Tibial nerve (tissue), 3 donors: ENCODE measurements at regions not wholly inside any gene's neighbourhood (a gene's known extent, or its start where the extent isn't known, plus 50 kb on each side); places are given as distances from the start of the nearest gene placed in this dataset.

ENCODE experiments used
- POLR2A ChIP-seq, 2 donors: fragments of 450-650 bp; IDR thresholded peaks; one replicate each; pipeline ENCODE4 v1.6.1; 2017; ENCODE audit warnings: antibody characterized with exemption in 2 of 2, mild to moderate bottlenecking in 2 of 2, moderate library complexity in 2 of 2
- TF ChIP-seq, protein P1 (sequence below), 5 experiments: fragments of 200-600 bp in 3 of 5; fragments of 450-650 bp in 2 of 5; sonication (generic) in 3 of 5; IDR thresholded peaks; one replicate each; pipeline ENCODE4 v1.5.1; 2016 to 2019; ENCODE audit warnings: antibody characterized with exemption in 5 of 5, mild to moderate bottlenecking in 3 of 5, moderate library complexity in 2 of 5

DNA sequence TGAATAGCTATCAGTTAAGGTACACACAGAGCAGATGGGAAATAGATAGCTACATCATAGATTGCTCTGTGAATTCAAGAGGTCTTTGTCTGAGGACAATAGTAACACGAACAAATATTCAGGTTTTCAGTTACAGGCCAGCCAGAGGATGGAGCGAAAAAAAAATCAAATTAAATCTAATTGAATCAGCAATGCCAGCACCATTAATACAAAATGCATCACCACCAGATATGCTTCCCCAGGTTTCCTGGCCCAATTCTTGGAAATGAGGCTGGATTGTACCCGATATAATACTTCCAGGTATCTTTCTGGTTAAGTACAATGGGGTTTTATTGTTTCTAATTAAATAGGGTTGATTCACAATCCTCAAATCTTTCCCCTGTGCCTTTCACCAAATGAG is 975.8 kb upstream of the AUTS2 start:
- no peak for TF ChIP-seq POLR2A (IDR thresholded peaks at IDR 0.05)
- TF ChIP-seq, protein P1, sequence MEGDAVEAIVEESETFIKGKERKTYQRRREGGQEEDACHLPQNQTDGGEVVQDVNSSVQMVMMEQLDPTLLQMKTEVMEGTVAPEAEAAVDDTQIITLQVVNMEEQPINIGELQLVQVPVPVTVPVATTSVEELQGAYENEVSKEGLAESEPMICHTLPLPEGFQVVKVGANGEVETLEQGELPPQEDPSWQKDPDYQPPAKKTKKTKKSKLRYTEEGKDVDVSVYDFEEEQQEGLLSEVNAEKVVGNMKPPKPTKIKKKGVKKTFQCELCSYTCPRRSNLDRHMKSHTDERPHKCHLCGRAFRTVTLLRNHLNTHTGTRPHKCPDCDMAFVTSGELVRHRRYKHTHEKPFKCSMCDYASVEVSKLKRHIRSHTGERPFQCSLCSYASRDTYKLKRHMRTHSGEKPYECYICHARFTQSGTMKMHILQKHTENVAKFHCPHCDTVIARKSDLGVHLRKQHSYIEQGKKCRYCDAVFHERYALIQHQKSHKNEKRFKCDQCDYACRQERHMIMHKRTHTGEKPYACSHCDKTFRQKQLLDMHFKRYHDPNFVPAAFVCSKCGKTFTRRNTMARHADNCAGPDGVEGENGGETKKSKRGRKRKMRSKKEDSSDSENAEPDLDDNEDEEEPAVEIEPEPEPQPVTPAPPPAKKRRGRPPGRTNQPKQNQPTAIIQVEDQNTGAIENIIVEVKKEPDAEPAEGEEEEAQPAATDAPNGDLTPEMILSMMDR (IDR thresholded peaks at IDR 0.05), result no peak
